Vagina (tissue), 2 donors: ENCODE measurements at regions not wholly inside any gene's neighbourhood (a gene's known extent, or its start where the extent isn't known, plus 50 kb on each side); places are given as distances from the start of the nearest gene placed in this dataset.

ENCODE experiments used
- DNase-seq, 2 donors: peaks; one replicate each; pipeline ENCODE4 v3.0.0-alpha.2; 2017; ENCODE audit errors: extremely low spot score in 2 of 2
- H3K27ac ChIP-seq: fragments of 200-600 bp; sonication (generic); one replicate; pipeline ENCODE4 v1.5.1; 2019
- H3K27me3 ChIP-seq: fragments of 200-600 bp; sonication (generic); one replicate; pipeline ENCODE4 v1.5.1; 2019
- H3K36me3 ChIP-seq, 2 donors: fragments of 200-600 bp; sonication (generic); one replicate each; pipeline ENCODE4 v1.5.1; 2017 to 2019
- H3K4me1 ChIP-seq: fragments of 200-600 bp; sonication (generic); one replicate; pipeline ENCODE4 v1.5.1; 2019
- H3K4me3 ChIP-seq, 2 donors: fragments of 200-600 bp; sonication (generic); 1 replicate in 1 of 2; 2 replicates in 1 of 2; pipeline ENCODE4 v1.5.1; 2016 to 2019
- H3K9me3 ChIP-seq: fragments of 200-600 bp; sonication (generic); one replicate; pipeline ENCODE4 v1.5.1; 2019
- CTCF ChIP-seq, 3 experiments: fragments of 450-650 bp in 2 of 3; fragments of 200-600 bp in 1 of 3; sonication (generic) in 1 of 3; IDR thresholded peaks; one replicate each; pipeline ENCODE4 v1.5.1; 2017 to 2019; ENCODE audit warnings: antibody characterized with exemption in 3 of 3, mild to moderate bottlenecking in 2 of 3, moderate library complexity in 2 of 3
- POLR2A ChIP-seq, 2 donors: fragments of 450-650 bp; IDR thresholded peaks; one replicate each; pipeline ENCODE4 v1.6.1; 2017; ENCODE audit warnings: antibody characterized with exemption in 2 of 2, mild to moderate bottlenecking in 2 of 2, moderate library complexity in 2 of 2
- POLR2AphosphoS5 ChIP-seq, 2 donors: sonication (generic); formaldehyde crosslinking; IDR thresholded peaks; one replicate each; pipeline ENCODE4 v1.9.0; 2017; ENCODE audit warnings: antibody characterized with exemption in 2 of 2, mild to moderate bottlenecking in 2 of 2, low read depth in 1 of 2; ENCODE audit not compliant: insufficient read depth in 1 of 2
- intact Hi-C: fragments of 100-400 bp; cut with DNase I; formaldehyde crosslinking; loops from one replicate; pipeline ENCODE4 v1.15.1; 2023

- no peaks in the 10 kb centered on the region for H3K4me1 ChIP-seq
- intact Hi-C loops = no loop called here
- no peak overlapping the region for H3K4me3 ChIP-seq
These were observed 307.8 kb downstream of the ENC1 start for GRCh38 chr5:74332682-74333081.

GRCh38 chr5:74332006-74332405 lies 308.5 kb downstream of the ENC1 start:
- intact Hi-C loops = no loop called here
- Histone ChIP-seq H3K27ac (no peak overlapping the region), H3K36me3 (no peaks in the 10 kb centered on the region), H3K27me3 (no peaks in the 10 kb centered on the region), H3K4me1 (no peaks in the 10 kb centered on the region), H3K4me3 (no peak overlapping the region), H3K9me3 (no peaks in the 10 kb centered on the region)
- no peak for TF ChIP-seq POLR2AphosphoS5 (IDR thresholded peaks at IDR 0.05; ENCODE audit: insufficient read depth in 1 of 2, low read depth in 1 of 2)
- DNase-seq = no peak

More at GRCh38 chr5:74332682-74333081, 307.8 kb downstream of the ENC1 start:
- no peak for TF ChIP-seq POLR2A (IDR thresholded peaks at IDR 0.05)
- TF ChIP-seq POLR2AphosphoS5 (IDR thresholded peaks at IDR 0.05; ENCODE audit: insufficient read depth in 1 of 2, low read depth in 1 of 2) = no peak
- TF ChIP-seq CTCF (IDR thresholded peaks at IDR 0.05) = no peak
- Histone ChIP-seq H3K36me3 (no peaks in the 10 kb centered on the region), H3K9me3 (no peaks in the 10 kb centered on the region), H3K27ac (no peak overlapping the region), H3K27me3 (no peaks in the 10 kb centered on the region)
- DNase-seq = no peak

- Histone ChIP-seq H3K9me3 (no peaks in the 10 kb centered on the region), H3K27me3 (no peaks in the 10 kb centered on the region), H3K4me3 (no peak overlapping the region), H3K27ac (no peak overlapping the region), H3K4me1 (no peaks in the 10 kb centered on the region), H3K36me3 (no peaks in the 10 kb centered on the region)
- no peak for DNase-seq
- TF ChIP-seq CTCF (IDR thresholded peaks at IDR 0.05) (no peak), POLR2AphosphoS5 (IDR thresholded peaks at IDR 0.05; ENCODE audit: insufficient read depth in 1 of 2, low read depth in 1 of 2) (no peak), POLR2A (IDR thresholded peaks at IDR 0.05) (no peak)
- intact Hi-C loops = no loop called here
These were observed 312.3 kb downstream of the ENC1 start for GRCh38 chr5:74328221-74328630.

GRCh38 chr5:74327339-74327685 lies 313.2 kb downstream of the ENC1 start:
- no peak for TF ChIP-seq POLR2A (IDR thresholded peaks at IDR 0.05)
- TF ChIP-seq CTCF (IDR thresholded peaks at IDR 0.05) = no peak
- Histone ChIP-seq H3K4me3 (no peak overlapping the region), H3K4me1 (no peaks in the 10 kb centered on the region), H3K27ac (no peak overlapping the region), H3K27me3 (no peaks in the 10 kb centered on the region), H3K9me3 (no peaks in the 10 kb centered on the region), H3K36me3 (no peaks in the 10 kb centered on the region)
- DNase-seq = no peak
- intact Hi-C loops = no loop called here

GRCh38 chr5:74326571-74327338 lies 313.8 kb downstream of the ENC1 start:
- Histone ChIP-seq H3K36me3 (no peaks in the 10 kb centered on the region), H3K27ac (no peak overlapping the region), H3K9me3 (no peaks in the 10 kb centered on the region), H3K4me1 (no peaks in the 10 kb centered on the region), H3K27me3 (no peaks in the 10 kb centered on the region), H3K4me3 (no peak overlapping the region)
- no peak for DNase-seq
- TF ChIP-seq CTCF (IDR thresholded peaks at IDR 0.05) (no peak), POLR2AphosphoS5 (IDR thresholded peaks at IDR 0.05; ENCODE audit: insufficient read depth in 1 of 2, low read depth in 1 of 2) (no peak), POLR2A (IDR thresholded peaks at IDR 0.05) (no peak)
- intact Hi-C loops = no loop called here
